ENCODE measurements at regions not wholly inside any gene's neighbourhood (a gene's known extent, or its start where the extent isn't known, plus 50 kb on each side); places are given as distances from the start of the nearest gene placed in this dataset.

- TF ChIP-seq CTCF (IDR thresholded peaks at IDR 0.05) (no peak), POLR2A (IDR thresholded peaks at IDR 0.05) (no peak)
Measured at GRCh38 chr13:57438072-57438471, 193.5 kb upstream of the PCDH17 start.

All from adrenal gland (tissue), 5 donors.